ENCODE measurements at regions not wholly inside any gene's neighbourhood (a gene's known extent, or its start where the extent isn't known, plus 50 kb on each side); places are given as distances from the start of the nearest gene placed in this dataset.
A peak's percentile ranks its signal among the peaks of the same experiment; 100 is the strongest.

- no peak for FAIRE-seq
Measured at GRCh38 chr18:27619906-27620305, 434.8 kb upstream of the CHST9 start.

- no peak for FAIRE-seq
Measured at GRCh38 chr18:27619090-27619772, 434.1 kb upstream of the CHST9 start.

GRCh38 chr18:27616324-27616723, 431.2 kb upstream of the CHST9 start:
- no peak for FAIRE-seq

- FAIRE-seq, result no peak
Measured at GRCh38 chr18:27614951-27615844, 430.1 kb upstream of the CHST9 start.

GRCh38 chr18:27609221-27609620, 424.1 kb upstream of the CHST9 start:
- FAIRE-seq, result no peak

GRCh38 chr18:27608742-27609141, 423.6 kb upstream of the CHST9 start:
- peak; percentile 33 for FAIRE-seq

GRCh38 chr18:27608174-27608573, 423.1 kb upstream of the CHST9 start:
- FAIRE-seq, result no peak

GRCh38 chr18:27606741-27607140, 421.6 kb upstream of the CHST9 start:
- no peak for FAIRE-seq

- peak; percentile 67 for FAIRE-seq
Measured at GRCh38 chr18:27605107-27605834, 420.2 kb upstream of the CHST9 start.

- no peak for FAIRE-seq
Measured at GRCh38 chr18:27604583-27604982, 419.5 kb upstream of the CHST9 start.

GRCh38 chr18:27602092-27602491, 417.0 kb upstream of the CHST9 start:
- no peak for FAIRE-seq

- no peak for FAIRE-seq
Measured at GRCh38 chr18:27600245-27600644, 415.1 kb upstream of the CHST9 start.

GRCh38 chr18:27599202-27599829, 414.2 kb upstream of the CHST9 start:
- no peak for FAIRE-seq

GRCh38 chr18:27595113-27595838, 410.2 kb upstream of the CHST9 start:
- FAIRE-seq, result no peak

- no peak for FAIRE-seq
Measured at GRCh38 chr18:27585602-27586173, 400.6 kb upstream of the CHST9 start.

GRCh38 chr18:27583466-27583865, 398.4 kb upstream of the CHST9 start:
- no peak for FAIRE-seq

- FAIRE-seq, result no peak
Measured at GRCh38 chr18:27582760-27583412, 397.8 kb upstream of the CHST9 start.

GRCh38 chr18:27581296-27581904, 396.3 kb upstream of the CHST9 start:
- no peak for FAIRE-seq

GRCh38 chr18:27579364-27579763, 394.3 kb upstream of the CHST9 start:
- FAIRE-seq, result no peak

- FAIRE-seq, result no peak
Measured at GRCh38 chr18:27577752-27578151, 392.6 kb upstream of the CHST9 start.

- FAIRE-seq, result no peak
Measured at GRCh38 chr18:27577265-27577664, 392.2 kb upstream of the CHST9 start.

Measured in G401.6 (cell line).